GM12878 (cell line): ENCODE measurements at regions not wholly inside any gene's neighbourhood (a gene's known extent, or its start where the extent isn't known, plus 50 kb on each side); places are given as distances from the start of the nearest gene placed in this dataset.
"Not testable (repeated sequence)": the region's sequence is repeated elsewhere in the genome, so short reads cannot be mapped to it uniquely, and the experiment has no call there.

Experiments
- ATAC-seq: fragments of 200-7000 bp; cut with Tn5 transposase; 3 replicates; pipeline ENCODE4 v1.9.1; 2020; ENCODE audit warnings: mild to moderate bottlenecking, moderate library complexity
- BruUV-seq: library from RNA; stranded (reverse); fragments of 400-500 nt; replicated peaks from 2 replicates; lab custom pipeline; 2021; lab: Mats Ljungman, UMichigan
- CTCF ChIA-PET: fragments of 300-600 bp; sonication (Branson Sonifier 250); formaldehyde crosslinking; extraction: SDS; loops from one replicate; lab custom pipeline; 2021; ENCODE audit warnings: inconsistent platforms; lab: Yijun Ruan, JAX
- POLR2A ChIA-PET: fragments of 350-600 bp; formaldehyde crosslinking; extraction: SDS; loops from one replicate; lab custom pipeline; 2021; ENCODE audit warnings: inconsistent platforms; lab: Charles Lee
- RAD21 ChIA-PET: fragments of 300-600 bp; sonication (Branson Sonifier 250); formaldehyde crosslinking; loops from one replicate; lab custom pipeline; 2023; ENCODE audit warnings: antibody characterized with exemption; ENCODE audit not compliant: unreplicated experiment; lab: Charles Lee
- SMC1A ChIA-PET: fragments of 300-600 bp; sonication (Branson Sonifier 250); formaldehyde crosslinking; loops from one replicate; lab custom pipeline; 2023; ENCODE audit not compliant: unreplicated experiment, uncharacterized antibody; lab: Charles Lee
- DNase-seq: peaks from one replicate; pipeline ENCODE4 v3.0.0-alpha.2; 2011; ENCODE audit warnings: low read depth, low spot score
- FAIRE-seq: peaks from 3 replicates; lab custom pipeline; 2011; peaks lifted over from hg19 to GRCh38; lab: Jason Lieb, UNC
- H2AFZ ChIP-seq: 2 replicates; pipeline ENCODE4 v1.6.0; 2011; ENCODE audit warnings: low read depth, low read length, control low read depth; ENCODE audit not compliant: control insufficient read depth
- H3K27ac ChIP-seq: 2 replicates; pipeline ENCODE4 v1.5.1; 2011; ENCODE audit warnings: control low read depth; ENCODE audit not compliant: control insufficient read depth, insufficient read depth
- H3K27me3 ChIP-seq, 2 experiments: replicated peaks in 1 of 2; 2 replicates each; pipeline versions ENCODE4 v1.6.0 to v1.6.1; 2011; ENCODE audit warnings: low read length in 1 of 2; ENCODE audit not compliant: control insufficient read depth in 2 of 2, insufficient read depth in 2 of 2
- H3K36me3 ChIP-seq, 2 experiments: 2 replicates each; pipeline ENCODE4 v1.5.1; 2011; ENCODE audit warnings: low read length in 1 of 2; ENCODE audit not compliant: control insufficient read depth in 2 of 2, insufficient read depth in 2 of 2
- H3K4me1 ChIP-seq: 2 replicates; pipeline ENCODE4 v1.6.1; 2011; ENCODE audit warnings: mild to moderate bottlenecking, low read length, moderate library complexity, mixed read lengths; ENCODE audit not compliant: control insufficient read depth, insufficient read depth
- H3K4me2 ChIP-seq: 2 replicates; pipeline ENCODE4 v1.6.0; 2011; ENCODE audit warnings: control low read depth; ENCODE audit not compliant: control insufficient read depth, insufficient read depth
- H3K4me3 ChIP-seq: fragments of 200-600 bp; sonication (generic); 2 replicates; pipeline ENCODE4 v1.5.1; 2016
- H3K79me2 ChIP-seq: 2 replicates; pipeline ENCODE4 v1.6.0; 2011; ENCODE audit warnings: low read length; ENCODE audit not compliant: control insufficient read depth, insufficient read depth
- H3K9ac ChIP-seq: 2 replicates; pipeline ENCODE4 v1.8.0; 2011; ENCODE audit warnings: low read length, control low read depth, mixed read lengths; ENCODE audit not compliant: control insufficient read depth, insufficient read depth
- H3K9me3 ChIP-seq: replicated peaks from 3 replicates; pipeline ENCODE4 v1.5.1; 2011; ENCODE audit warnings: mild to moderate bottlenecking, low read length; ENCODE audit not compliant: control insufficient read depth, insufficient read depth
- H4K20me1 ChIP-seq: 2 replicates; pipeline ENCODE4 v1.6.0; 2011; ENCODE audit not compliant: control insufficient read depth, insufficient read depth
- EZH2 ChIP-seq: IDR thresholded peaks from 2 replicates; pipeline ENCODE4 v1.6.1; 2012; ENCODE audit warnings: low read depth, mild to moderate bottlenecking, control low read depth, inconsistent platforms, low read length, borderline replicate concordance; ENCODE audit not compliant: control insufficient read depth
- KLF5 ChIP-seq: fragments of 450-650 bp; IDR thresholded peaks from 2 replicates; pipeline ENCODE4 v1.6.1; 2014; ENCODE audit warnings: mild to moderate bottlenecking; ENCODE audit not compliant: partially characterized antibody
- MEF2A ChIP-seq: IDR thresholded peaks from 2 replicates; pipeline ENCODE4 v1.6.1; 2011; ENCODE audit warnings: low read depth, mild to moderate bottlenecking, low read length, moderate library complexity; ENCODE audit not compliant: insufficient read depth
- NKRF ChIP-seq: fragments of 450-650 bp; conservative IDR thresholded peaks from 2 replicates; pipeline ENCODE4 v1.6.1; 2017; ENCODE audit warnings: mild to moderate bottlenecking, moderate library complexity
- NR2C2 ChIP-seq: IDR thresholded peaks from 2 replicates; pipeline ENCODE4 v1.6.1; 2011; ENCODE audit warnings: borderline replicate concordance, low read depth; ENCODE audit not compliant: control insufficient read depth, insufficient read length
- NRF1 ChIP-seq: conservative IDR thresholded peaks from 2 replicates; pipeline ENCODE4 v1.6.1; 2011; ENCODE audit warnings: mild to moderate bottlenecking, low read depth, low read length, improper control_type of control experiment
- SIX5 ChIP-seq: IDR thresholded peaks from 2 replicates; pipeline ENCODE4 v1.6.1; 2011; ENCODE audit warnings: mild to moderate bottlenecking, low read depth, low read length, moderate library complexity; ENCODE audit not compliant: severe bottlenecking
- SMAD1 ChIP-seq: fragments of 450-650 bp; IDR thresholded peaks from 2 replicates; pipeline ENCODE4 v1.6.1; 2018; ENCODE audit warnings: mild to moderate bottlenecking, low read depth; ENCODE audit not compliant: partially characterized antibody
- TBL1XR1 ChIP-seq: IDR thresholded peaks from 2 replicates; pipeline ENCODE4 v1.6.1; 2012; ENCODE audit warnings: low read depth, low read length, improper control_type of control experiment
- ZBED1 ChIP-seq: IDR thresholded peaks from 2 replicates; pipeline ENCODE4 v1.6.1; 2016; ENCODE audit warnings: borderline replicate concordance
- ZNF217 ChIP-seq: fragments of 450-650 bp; IDR thresholded peaks from 2 replicates; pipeline ENCODE4 v1.6.1; 2017; ENCODE audit warnings: antibody characterized with exemption, mild to moderate bottlenecking
- WGBS: methylation state at CpG from one replicate; pipeline ENCODE4 v1.1.6; 2016; ENCODE audit warnings: low lambda C conversion rate; ENCODE audit not compliant: insufficient replicate concordance, insufficient coverage; ENCODE audit errors: missing lambda C conversion rate; 5-methylcytosine and 5-hydroxymethylcytosine counted together
- in situ Hi-C: fragments of 300-500 bp; cut with MboI; formaldehyde crosslinking; loops from 9 replicates; pipeline ENCODE4 v1.14.3; 2018; ENCODE audit warnings: mixed read lengths
- intact Hi-C: fragments of 100-400 bp; cut with micrococcal nuclease; formaldehyde crosslinking; loops from one replicate; pipeline ENCODE4 v1.14.2; 2022; ENCODE audit not compliant: unreplicated experiment
- TF ChIP-seq, protein P1 (sequence below), 3 experiments: IDR thresholded peaks in 2 of 3; conservative IDR thresholded peaks in 1 of 3; 2 replicates each; pipeline ENCODE4 v1.5.1; 2011; ENCODE audit warnings: low read depth in 3 of 3, low read length in 3 of 3, mild to moderate bottlenecking in 3 of 3, control low read depth in 2 of 3, moderate library complexity in 2 of 3, inconsistent platforms in 1 of 3, mixed read lengths in 1 of 3; ENCODE audit not compliant: control insufficient read depth in 2 of 3, insufficient read depth in 1 of 3; ENCODE audit errors: extremely low read depth in 1 of 3

DNA sequence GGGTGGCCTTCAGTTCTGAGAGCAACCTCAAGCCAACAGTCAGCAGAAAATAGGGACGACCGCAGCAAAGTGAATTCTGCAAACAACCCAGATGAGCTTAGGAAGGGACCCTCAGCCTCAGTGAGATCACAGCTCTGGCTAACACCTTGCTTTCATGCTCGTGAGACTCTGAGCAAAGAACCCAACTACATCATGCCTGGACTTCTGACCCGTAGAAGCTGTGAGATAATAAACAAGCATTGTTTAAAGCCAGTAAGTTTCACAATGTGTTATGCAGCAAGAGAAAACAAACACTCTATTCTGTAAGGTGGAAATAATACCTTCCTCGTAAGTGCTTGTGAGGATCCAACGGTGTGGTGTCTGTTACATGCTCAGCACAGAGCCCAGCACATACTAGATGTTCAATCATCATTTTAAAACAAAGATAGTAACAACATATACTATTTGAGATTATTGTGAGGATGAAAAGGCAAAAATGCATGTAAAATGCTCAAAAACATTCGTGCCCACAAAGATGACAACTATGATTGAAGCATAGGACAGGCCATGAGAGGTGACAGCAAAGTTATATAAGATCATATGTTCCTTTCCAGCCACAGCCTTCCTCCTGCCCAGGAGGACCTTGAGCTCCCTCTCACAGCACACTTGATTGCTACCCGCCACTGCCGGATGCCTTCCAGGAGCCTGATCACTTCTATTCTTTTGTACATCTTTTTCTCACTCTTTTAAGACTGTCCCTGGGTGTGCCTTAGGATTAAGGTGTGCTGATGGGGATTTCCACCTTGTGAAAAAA, 433.3 kb downstream of the BUD13 start:
- Histone ChIP-seq H3K9ac (no peak overlapping the region), H3K4me1 (no peaks in the 10 kb centered on the region), H3K4me3 (no peak overlapping the region)
- whole genome bisulfite sequencing, result 21% methylated on average over 8 of the region's 9 CpGs
- CTCF ChIA-PET, result no interaction called here
- no peak for TF ChIP-seq NKRF
- TF ChIP-seq, protein P1, sequence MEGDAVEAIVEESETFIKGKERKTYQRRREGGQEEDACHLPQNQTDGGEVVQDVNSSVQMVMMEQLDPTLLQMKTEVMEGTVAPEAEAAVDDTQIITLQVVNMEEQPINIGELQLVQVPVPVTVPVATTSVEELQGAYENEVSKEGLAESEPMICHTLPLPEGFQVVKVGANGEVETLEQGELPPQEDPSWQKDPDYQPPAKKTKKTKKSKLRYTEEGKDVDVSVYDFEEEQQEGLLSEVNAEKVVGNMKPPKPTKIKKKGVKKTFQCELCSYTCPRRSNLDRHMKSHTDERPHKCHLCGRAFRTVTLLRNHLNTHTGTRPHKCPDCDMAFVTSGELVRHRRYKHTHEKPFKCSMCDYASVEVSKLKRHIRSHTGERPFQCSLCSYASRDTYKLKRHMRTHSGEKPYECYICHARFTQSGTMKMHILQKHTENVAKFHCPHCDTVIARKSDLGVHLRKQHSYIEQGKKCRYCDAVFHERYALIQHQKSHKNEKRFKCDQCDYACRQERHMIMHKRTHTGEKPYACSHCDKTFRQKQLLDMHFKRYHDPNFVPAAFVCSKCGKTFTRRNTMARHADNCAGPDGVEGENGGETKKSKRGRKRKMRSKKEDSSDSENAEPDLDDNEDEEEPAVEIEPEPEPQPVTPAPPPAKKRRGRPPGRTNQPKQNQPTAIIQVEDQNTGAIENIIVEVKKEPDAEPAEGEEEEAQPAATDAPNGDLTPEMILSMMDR (IDR thresholded peaks at IDR 0.05 in 2 of 3, conservative IDR thresholded peaks at IDR 0.05 in 1 of 3; ENCODE audit: control insufficient read depth in 2 of 3, extremely low read depth in 1 of 3, insufficient read depth in 1 of 3, low read depth in 3 of 3, low read length in 3 of 3), result no peak
- TF ChIP-seq ZBED1, result no peak
- TF ChIP-seq TBL1XR1, result no peak
- TF ChIP-seq MEF2A, result no peak
- no peak for TF ChIP-seq EZH2
- no peak for TF ChIP-seq SMAD1
- TF ChIP-seq KLF5, result no peak
- no peak for TF ChIP-seq ZNF217
- TF ChIP-seq SIX5, result no peak
- TF ChIP-seq NR2C2, result no peak
- no peak for TF ChIP-seq NRF1
- TF ChIP-seq, all 136 proteins: peak for 0
- POLR2A ChIA-PET, result no interaction called here
- Histone ChIP-seq H3K36me3 (no peaks in the 10 kb centered on the region), H2AFZ (no peak overlapping the region), H3K4me2 (no peak overlapping the region), H3K27me3 (no peaks in the 10 kb centered on the region; a peak in 1 of 4 replicates), H3K9me3 (no peaks in the 10 kb centered on the region), H4K20me1 (no peaks in the 10 kb centered on the region), H3K79me2 (no peaks in the 10 kb centered on the region), H3K27ac (no peak overlapping the region)
- ATAC-seq (no peak), FAIRE-seq (no peak), DNase-seq (no peak)
- intact Hi-C loops, result no loop called here
- RAD21 ChIA-PET, result no interaction called here
- in situ Hi-C loops, result no loop called here
- SMC1A ChIA-PET, result no interaction called here
- no TSS peak for BruUV-seq

DNA sequence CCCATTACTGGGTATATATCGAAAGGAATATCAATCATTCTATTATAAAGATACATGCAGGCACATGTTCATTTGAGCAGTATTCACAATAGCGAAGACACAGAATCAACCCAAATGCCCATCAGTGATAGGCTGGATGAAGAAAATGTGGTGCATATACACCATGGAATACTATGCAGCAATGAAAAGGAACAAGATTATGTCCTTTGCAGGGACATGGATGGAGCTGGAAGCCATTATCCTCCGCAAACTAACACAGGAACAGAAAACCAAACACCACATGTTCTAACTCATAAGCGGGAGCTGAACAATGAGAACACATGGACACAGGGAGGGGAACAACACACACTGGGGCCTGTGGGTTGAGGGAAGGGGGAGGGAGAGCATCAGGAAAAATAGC, 434.3 kb downstream of the BUD13 start:
- SMC1A ChIA-PET, H3K36me3 ChIP-seq, RAD21 ChIA-PET, H3K9me3 ChIP-seq, POLR2A ChIA-PET, H3K9ac ChIP-seq, intact Hi-C loops, FAIRE-seq, H3K27me3 ChIP-seq, H3K4me1 ChIP-seq, H3K4me2 ChIP-seq, CTCF ChIA-PET, DNase-seq, H3K27ac ChIP-seq, H3K79me2 ChIP-seq, ATAC-seq, BruUV-seq, H3K4me3 ChIP-seq, in situ Hi-C loops, H4K20me1 ChIP-seq, H2AFZ ChIP-seq: not testable (repeated sequence)
- 88% methylated on average over 4 of the region's 4 CpGs for WGBS
